HT1080 (cell line): ENCODE measurements at regions not wholly inside any gene's neighbourhood (a gene's known extent, or its start where the extent isn't known, plus 50 kb on each side); places are given as distances from the start of the nearest gene placed in this dataset.

ENCODE experiments used
- DNase-seq: peaks from one replicate; pipeline ENCODE4 v3.0.0-alpha.2; 2015; ENCODE audit warnings: low read depth

GRCh38 chr6:159118924-159119323 is 50.3 kb upstream of the FNDC1 start:
- no peak for DNase-seq

- no peak for DNase-seq
Observed at GRCh38 chr6:159117563-159117962, 51.6 kb upstream of the FNDC1 start.

GRCh38 chr6:159117046-159117445 is 52.2 kb upstream of the FNDC1 start:
- DNase-seq: no peak

GRCh38 chr6:159116343-159116742 is 52.9 kb upstream of the FNDC1 start:
- no peak for DNase-seq

DNA sequence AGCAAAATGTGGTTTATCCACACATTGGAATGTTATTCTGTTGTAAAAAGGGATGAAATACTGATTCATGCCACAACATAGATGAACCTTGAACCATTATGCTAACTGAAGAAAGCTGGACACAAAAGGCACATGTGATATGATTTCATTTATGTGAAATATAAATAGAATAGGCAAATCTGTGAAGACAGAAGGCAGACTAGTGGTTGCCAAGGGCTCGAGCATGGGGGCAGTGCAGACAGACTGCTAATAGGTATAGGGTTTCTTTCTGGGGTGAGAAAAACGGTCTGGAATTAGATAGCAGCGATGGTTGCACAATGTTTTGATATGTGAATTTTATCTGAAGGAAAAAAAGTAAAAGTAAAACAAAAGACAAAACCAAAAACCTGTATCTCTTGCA is 54.6 kb upstream of the FNDC1 start:
- DNase-seq: no peak

- DNase-seq: no peak
Observed at GRCh38 chr6:159113223-159113622, 56.0 kb upstream of the FNDC1 start.

DNA sequence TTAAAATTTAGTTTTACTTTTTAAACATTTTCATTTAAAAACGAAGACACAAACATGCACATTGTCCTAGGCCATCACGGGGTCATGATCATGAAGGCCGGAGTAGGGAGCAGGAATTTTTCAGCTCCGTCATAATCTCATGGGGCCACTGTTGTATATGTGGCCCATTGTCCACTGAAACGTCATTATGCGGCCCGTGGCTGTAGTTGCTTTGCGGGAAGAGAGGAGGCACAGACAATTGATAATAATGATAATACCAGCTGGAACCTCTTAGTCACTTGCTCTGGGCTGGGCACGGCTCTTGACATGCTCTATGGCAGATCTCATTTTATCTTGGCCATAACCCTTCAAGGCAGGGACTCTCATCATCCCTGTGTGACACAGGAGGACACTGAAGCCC is 56.5 kb upstream of the FNDC1 start:
- DNase-seq: no peak

DNA sequence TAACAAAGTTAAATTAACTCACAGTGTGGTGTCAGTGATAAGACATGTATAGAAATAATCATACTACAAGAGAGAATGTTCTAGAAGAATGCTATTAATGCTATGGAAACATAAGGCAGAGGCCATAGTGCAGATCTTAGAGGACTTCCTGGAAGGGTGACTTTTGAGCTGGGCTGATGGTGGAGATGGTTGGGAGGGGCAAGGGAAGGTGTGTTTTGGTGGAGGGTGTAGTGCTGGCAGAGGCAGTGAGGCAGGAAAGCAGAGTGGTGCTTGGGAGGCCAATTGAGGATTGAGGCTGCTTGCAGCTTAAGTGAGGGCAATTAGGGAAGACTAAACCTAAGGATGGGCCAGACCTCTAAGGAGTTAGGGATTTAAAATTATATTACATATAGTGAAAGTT is 58.5 kb upstream of the FNDC1 start:
- DNase-seq: no peak

GRCh38 chr6:159110013-159110412 is 59.2 kb upstream of the FNDC1 start:
- DNase-seq: peak; percentile 53

GRCh38 chr6:159109391-159109790 is 59.8 kb upstream of the FNDC1 start:
- DNase-seq: no peak

- no peak for DNase-seq
Observed at GRCh38 chr6:159108426-159108985, 60.7 kb upstream of the FNDC1 start.

DNA sequence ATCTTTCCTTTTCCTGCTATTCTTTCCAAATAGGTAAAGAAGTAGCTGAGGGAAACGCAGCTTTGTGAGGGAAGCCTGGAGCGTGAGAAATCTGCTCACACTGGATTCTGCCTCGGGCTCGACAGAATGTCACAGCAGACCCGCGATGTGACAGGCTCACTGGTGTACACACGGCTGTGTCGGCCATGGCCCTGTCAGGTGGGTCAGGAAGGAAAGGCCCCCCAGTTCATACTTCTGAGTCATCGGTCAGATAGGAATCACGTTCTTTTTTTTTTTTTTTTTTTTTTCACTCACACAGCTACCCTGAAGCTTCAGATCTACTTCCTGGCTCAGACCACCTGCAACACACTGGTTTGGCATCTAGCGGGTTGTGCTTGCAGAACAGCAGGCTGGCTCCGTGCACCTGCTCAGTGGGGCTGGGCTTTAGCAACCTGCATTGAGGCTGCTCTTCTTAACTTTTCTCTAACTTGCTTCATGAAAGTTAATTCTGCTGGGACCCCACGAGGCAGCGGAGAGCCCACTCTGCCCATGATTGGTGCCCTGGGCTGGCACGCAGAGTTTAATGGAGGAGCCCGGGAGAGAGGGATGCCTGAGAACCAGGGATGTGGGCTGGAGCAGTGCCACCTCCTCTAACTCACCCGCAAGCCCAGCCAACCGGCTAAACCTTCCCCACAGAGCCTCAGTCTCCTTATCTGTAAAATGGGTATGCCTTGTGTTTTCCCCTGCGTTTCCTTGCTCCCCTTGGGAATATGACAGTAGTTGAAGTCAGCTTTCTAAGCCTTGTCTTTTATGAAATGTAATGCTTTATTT is 61.5 kb upstream of the FNDC1 start:
- DNase-seq: no peak

GRCh38 chr6:159106627-159107241 is 61.9 kb upstream of the TAGAP start:
- DNase-seq: peak; percentile 38

DNA sequence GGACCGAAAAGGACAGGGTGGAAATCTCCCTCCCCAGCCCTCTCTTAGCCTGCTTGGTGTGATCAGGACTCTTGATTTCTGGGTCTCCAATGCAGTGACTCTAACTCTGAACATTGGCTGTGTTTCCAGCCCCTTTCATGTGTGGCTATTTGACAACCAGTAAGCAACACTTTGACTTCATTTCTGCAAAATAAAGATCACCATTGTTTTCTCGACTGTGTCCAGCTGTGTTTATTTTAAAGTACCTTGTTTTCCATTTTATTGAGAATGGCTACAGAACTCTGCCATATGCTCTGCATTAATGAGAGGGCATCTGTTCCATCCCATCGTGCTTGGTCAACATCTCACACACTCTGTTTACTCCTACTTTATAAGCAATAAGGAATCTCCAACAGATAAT is 60.9 kb upstream of the TAGAP start:
- DNase-seq: no peak

GRCh38 chr6:159104931-159105330 is 60.1 kb upstream of the TAGAP start:
- no peak for DNase-seq

DNA sequence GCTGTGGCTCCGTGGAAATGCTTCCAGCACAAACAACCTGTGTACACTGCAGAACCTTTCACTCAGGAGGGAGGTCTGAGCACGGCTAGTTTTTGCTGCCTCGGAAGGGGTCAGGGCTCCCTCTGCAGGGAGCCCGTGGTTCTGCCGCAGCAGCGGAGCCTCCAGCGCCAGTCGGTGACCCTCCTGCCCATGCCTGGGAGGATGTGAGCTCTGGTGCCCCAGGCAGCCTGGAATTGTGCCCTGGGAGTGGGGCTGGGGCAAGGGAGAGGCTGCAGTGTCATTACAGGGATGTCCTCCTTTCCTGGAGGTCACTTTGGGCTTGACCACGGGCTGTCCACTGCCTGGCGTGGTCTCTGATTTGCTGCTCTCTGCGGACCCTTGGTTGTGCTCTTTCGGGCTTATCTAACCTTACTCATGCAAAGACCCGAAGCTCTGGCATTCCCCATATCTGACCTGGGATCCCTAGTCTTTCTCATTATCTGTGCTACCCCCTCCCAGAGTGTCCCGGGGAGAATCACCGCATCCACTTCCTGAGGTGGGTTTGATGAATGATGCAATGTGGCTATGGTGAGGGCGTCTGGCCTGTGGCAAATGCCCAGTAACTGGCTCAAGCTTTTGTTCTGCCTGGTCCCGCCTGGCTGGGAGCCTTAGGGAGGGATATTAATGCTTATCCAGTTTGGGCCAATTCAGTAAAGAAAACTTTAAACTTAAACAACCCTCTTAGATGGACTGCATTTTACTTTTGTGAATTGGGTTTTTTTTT is 59.6 kb upstream of the TAGAP start:
- DNase-seq: peak; percentile 58

DNA sequence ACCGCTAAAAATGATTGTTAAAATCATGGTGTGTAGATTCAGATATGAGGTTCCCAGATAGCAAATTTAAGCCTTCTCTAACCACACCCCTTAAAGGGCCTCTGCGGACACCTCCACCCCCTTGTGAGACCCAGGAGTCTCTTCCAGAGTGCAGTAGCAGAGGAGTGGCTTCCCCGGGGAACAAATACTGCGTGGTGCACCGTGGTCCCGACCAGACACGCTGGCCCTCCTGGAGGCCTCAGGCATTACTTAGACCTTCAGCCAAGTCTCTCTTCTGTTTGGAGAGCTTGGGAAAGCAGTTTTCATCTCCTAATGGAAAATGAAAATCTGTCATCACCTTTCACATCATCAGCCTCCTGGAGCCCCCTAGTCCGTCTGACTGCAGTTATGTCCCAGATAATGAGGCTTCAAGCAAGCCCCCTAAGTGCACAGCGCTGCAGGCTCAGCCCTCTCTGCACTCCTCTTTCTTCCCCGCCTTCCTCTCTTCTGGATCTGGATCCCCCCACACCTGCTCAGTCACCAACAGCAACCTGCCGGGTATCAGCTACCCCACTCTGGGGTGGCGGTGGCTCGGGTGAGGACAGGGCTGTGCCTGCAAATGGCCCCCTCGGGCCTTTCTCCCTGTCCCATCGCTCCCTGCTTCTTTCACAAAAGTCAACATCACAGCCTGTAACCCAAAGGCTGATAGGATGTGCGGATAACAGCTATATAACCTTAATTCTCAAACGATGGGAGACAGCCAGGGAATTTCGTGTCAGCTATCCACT is 58.8 kb upstream of the TAGAP start:
- no peak for DNase-seq

- DNase-seq: no peak
Observed at GRCh38 chr6:159102373-159103160, 57.8 kb upstream of the TAGAP start.

- no peak for DNase-seq
Observed at GRCh38 chr6:159101656-159102055, 56.9 kb upstream of the TAGAP start.

- no peak for DNase-seq
Observed at GRCh38 chr6:159100395-159101182, 55.8 kb upstream of the TAGAP start.
